ENCODE measurements at regions not wholly inside any gene's neighbourhood (a gene's known extent, or its start where the extent isn't known, plus 50 kb on each side); places are given as distances from the start of the nearest gene placed in this dataset.

DNA sequence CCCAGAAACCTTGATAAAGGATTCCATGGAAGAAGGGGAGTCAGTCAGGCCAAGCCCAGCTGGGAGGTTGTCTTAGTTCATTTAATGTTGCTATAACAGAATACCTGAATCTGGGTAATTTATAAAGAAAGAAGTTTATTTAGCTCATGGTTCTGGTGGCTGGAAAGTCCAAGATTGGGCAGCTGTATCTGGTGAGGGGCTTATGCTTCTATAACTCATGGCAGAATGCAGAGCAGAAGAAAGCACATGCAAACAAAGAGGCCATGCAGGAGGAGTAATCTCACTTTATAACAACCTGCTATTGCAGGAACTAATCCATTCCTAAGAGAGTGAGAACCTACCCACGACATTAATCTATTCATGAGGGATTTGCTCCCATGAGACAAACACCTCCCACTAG, 54.2 kb upstream of the ANKRD1 start:
- TF ChIP-seq POLR2A (IDR thresholded peaks at IDR 0.05) (no peak), EP300 (IDR thresholded peaks at IDR 0.05) (no peak), POLR2AphosphoS5 (IDR thresholded peaks at IDR 0.05) (no peak)
- TF ChIP-seq, protein P1, sequence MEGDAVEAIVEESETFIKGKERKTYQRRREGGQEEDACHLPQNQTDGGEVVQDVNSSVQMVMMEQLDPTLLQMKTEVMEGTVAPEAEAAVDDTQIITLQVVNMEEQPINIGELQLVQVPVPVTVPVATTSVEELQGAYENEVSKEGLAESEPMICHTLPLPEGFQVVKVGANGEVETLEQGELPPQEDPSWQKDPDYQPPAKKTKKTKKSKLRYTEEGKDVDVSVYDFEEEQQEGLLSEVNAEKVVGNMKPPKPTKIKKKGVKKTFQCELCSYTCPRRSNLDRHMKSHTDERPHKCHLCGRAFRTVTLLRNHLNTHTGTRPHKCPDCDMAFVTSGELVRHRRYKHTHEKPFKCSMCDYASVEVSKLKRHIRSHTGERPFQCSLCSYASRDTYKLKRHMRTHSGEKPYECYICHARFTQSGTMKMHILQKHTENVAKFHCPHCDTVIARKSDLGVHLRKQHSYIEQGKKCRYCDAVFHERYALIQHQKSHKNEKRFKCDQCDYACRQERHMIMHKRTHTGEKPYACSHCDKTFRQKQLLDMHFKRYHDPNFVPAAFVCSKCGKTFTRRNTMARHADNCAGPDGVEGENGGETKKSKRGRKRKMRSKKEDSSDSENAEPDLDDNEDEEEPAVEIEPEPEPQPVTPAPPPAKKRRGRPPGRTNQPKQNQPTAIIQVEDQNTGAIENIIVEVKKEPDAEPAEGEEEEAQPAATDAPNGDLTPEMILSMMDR (IDR thresholded peaks at IDR 0.05): no peak
- no peak overlapping the region for H3K27ac ChIP-seq
- no peak for DNase-seq (ENCODE audit: low spot score in 2 of 2)
- no peaks in the 10 kb centered on the region for H3K9me3 ChIP-seq
- H3K27me3 ChIP-seq: no peaks in the 10 kb centered on the region
- WGBS: 65% methylated on average over 1 of the region's 1 CpG
- H3K4me1 ChIP-seq: no peaks in the 10 kb centered on the region
- H3K4me3 ChIP-seq: no peak overlapping the region
- H3K36me3 ChIP-seq: no peaks in the 10 kb centered on the region

DNA sequence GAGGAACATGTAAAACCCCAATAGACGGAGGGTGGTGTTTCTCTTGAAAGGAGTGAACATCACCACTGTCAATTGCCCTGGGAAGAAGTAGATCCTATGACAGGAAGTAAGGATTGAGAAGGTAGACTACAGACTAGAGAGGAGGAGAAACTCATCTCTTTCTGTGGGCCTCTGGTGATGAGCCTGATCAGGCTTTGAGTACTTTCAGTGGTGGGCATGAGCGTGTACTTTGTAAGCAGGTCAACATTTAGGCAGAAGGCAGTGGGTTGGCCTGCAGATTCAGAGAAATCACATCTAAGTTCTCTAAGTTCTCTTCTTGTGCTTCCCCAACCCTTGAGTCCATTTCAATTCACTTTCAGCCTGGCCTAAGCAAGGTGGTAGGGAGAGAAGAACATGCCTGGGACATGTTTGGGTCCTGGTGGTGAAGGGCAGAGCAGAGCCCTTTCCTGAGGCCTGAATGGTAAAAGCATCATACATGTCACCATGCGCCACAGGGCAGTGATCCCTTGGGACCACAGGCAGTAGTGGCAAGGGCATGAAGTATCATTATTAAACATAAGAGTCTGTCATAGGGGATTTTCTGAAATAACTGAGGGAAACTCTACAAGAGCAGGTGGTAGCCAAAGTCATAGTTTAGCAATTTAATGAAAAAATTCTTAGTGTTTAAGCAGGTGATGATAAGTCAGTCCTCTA, 56.4 kb upstream of the ANKRD1 start:
- no peaks in the 10 kb centered on the region for H3K9me3 ChIP-seq
- H3K4me3 ChIP-seq: no peak overlapping the region
- no peaks in the 10 kb centered on the region for H3K4me1 ChIP-seq
- no peaks in the 10 kb centered on the region for H3K36me3 ChIP-seq
- no peak for DNase-seq (ENCODE audit: low spot score in 2 of 2)
- TF ChIP-seq, protein P1 (IDR thresholded peaks at IDR 0.05): no peak
- no peak for TF ChIP-seq POLR2AphosphoS5 (IDR thresholded peaks at IDR 0.05)
- no peak for TF ChIP-seq EP300 (IDR thresholded peaks at IDR 0.05)
- TF ChIP-seq POLR2A (IDR thresholded peaks at IDR 0.05): no peak
- no peaks in the 10 kb centered on the region for H3K27me3 ChIP-seq
- 94% methylated on average over 3 of the region's 3 CpGs for WGBS
- H3K27ac ChIP-seq: no peak overlapping the region

DNA sequence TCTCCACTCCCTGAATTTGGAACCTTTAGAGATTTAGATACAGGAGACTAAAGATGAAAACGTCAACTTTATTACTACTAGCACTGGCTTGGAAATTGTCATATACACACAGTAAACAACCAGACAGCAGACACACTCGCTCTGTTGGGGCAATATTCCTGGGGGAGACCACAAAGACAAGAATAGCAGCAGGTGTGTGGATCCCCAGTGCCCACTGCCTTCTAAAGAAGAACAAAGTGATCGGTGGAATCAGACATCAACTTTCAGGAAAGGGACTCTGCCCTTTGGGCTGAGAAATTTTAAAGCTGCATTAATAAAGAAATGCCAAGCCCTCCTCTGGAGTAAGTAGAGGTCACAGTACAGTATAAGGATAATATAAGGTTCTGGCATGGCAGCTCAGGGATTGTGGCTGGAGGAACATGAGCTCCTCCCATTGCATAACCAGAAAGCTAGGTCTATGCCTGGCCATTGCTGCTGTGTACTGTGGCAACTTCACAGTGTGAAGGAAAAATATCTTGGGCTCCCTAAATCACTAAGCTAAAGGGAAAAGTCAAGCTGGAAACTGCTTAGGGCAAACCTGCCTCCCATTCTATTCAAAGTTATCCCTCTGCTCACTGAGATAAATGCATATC, 57.1 kb upstream of the ANKRD1 start:
- no peaks in the 10 kb centered on the region for H3K9me3 ChIP-seq
- no peak overlapping the region for H3K27ac ChIP-seq
- H3K27me3 ChIP-seq: no peaks in the 10 kb centered on the region
- TF ChIP-seq, protein P1 (IDR thresholded peaks at IDR 0.05): no peak
- no peak for TF ChIP-seq EP300 (IDR thresholded peaks at IDR 0.05)
- no peak for TF ChIP-seq POLR2A (IDR thresholded peaks at IDR 0.05)
- TF ChIP-seq POLR2AphosphoS5 (IDR thresholded peaks at IDR 0.05): no peak
- H3K4me1 ChIP-seq: no peaks in the 10 kb centered on the region
- DNase-seq (ENCODE audit: low spot score in 2 of 2): no peak
- no peaks in the 10 kb centered on the region for H3K36me3 ChIP-seq
- WGBS: 86% methylated on average over 3 of the region's 3 CpGs
- H3K4me3 ChIP-seq: no peak overlapping the region

- DNase-seq (ENCODE audit: low spot score in 2 of 2): no peak
- H3K9me3 ChIP-seq: no peaks in the 10 kb centered on the region
- WGBS: 81% methylated on average over 10 of the region's 10 CpGs
- no peaks in the 10 kb centered on the region for H3K36me3 ChIP-seq
- no peak overlapping the region for H3K27ac ChIP-seq
- H3K4me1 ChIP-seq: no peaks in the 10 kb centered on the region
- H3K27me3 ChIP-seq: no peaks in the 10 kb centered on the region
- TF ChIP-seq EP300 (IDR thresholded peaks at IDR 0.05): no peak
- no peak overlapping the region for H3K4me3 ChIP-seq
Measured at GRCh38 chr10:90982406-90983008, 61.6 kb upstream of the ANKRD1 start.

DNA sequence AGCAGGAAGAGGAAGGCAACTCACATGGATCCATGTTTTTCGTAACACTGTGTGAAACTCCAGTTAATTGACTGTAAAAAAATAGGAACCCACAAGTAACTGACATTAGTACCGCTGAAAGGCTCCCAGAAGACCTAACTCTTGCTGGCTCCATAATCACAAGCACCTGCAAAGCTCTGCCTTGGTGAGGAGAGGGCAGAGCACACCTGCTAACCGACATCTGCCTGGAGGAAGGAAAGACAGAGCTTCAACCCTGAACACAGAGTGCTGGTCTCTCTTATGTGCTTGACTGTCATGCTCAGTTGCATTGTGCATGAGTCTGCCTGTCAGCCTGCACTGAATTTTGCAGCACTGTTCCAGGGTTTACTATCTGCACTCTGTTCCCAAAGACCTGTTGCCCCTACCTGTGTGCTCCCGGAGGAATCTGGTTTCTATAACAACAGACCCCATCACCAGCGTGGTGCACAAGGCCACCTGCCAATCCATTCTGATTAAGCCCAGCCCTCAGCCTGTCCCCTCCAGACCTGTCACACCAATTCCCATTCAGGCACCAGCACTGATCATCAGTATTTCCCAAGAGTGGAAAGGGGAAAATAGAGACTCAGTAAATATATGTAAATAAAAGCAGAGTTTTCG, 63.1 kb upstream of the ANKRD1 start:
- no peaks in the 10 kb centered on the region for H3K4me1 ChIP-seq
- H3K27ac ChIP-seq: no peak overlapping the region
- TF ChIP-seq POLR2AphosphoS5 (IDR thresholded peaks at IDR 0.05): no peak
- no peak for TF ChIP-seq POLR2A (IDR thresholded peaks at IDR 0.05)
- no peak for TF ChIP-seq EP300 (IDR thresholded peaks at IDR 0.05)
- TF ChIP-seq, protein P1 (IDR thresholded peaks at IDR 0.05): no peak
- no peaks in the 10 kb centered on the region for H3K27me3 ChIP-seq
- H3K36me3 ChIP-seq: no peaks in the 10 kb centered on the region
- no peaks in the 10 kb centered on the region for H3K9me3 ChIP-seq
- no peak for DNase-seq (ENCODE audit: low spot score in 2 of 2)
- 71% methylated on average over 6 of the region's 6 CpGs for WGBS
- H3K4me3 ChIP-seq: no peak overlapping the region

All from suprapubic skin (tissue), 4 donors.